ENCODE measurements at regions not wholly inside any gene's neighbourhood (a gene's known extent, or its start where the extent isn't known, plus 50 kb on each side); places are given as distances from the start of the nearest gene placed in this dataset.
"Not testable (repeated sequence)": the region's sequence is repeated elsewhere in the genome, so short reads cannot be mapped to it uniquely, and the experiment has no call there.

GRCh38 chr10:38209332-38209731, 115.2 kb downstream of the ZNF37A start:
- H3K4me1 ChIP-seq, result no peaks in the 10 kb centered on the region
- H3K27ac ChIP-seq, result no peak overlapping the region
- no peak overlapping the region for H3K4me3 ChIP-seq
- H3K27me3 ChIP-seq, result no peaks in the 10 kb centered on the region
- H3K4me2 ChIP-seq, result no peak overlapping the region
- H4K20me1 ChIP-seq, result no peaks in the 10 kb centered on the region
- 0 out of 2 replicates have a peak, but pooled peaks cover 6% of the 10 kb centered on the region for H3K9me3 ChIP-seq
- no peak overlapping the region for H3K9ac ChIP-seq
- H3K36me3 ChIP-seq, result no peaks in the 10 kb centered on the region
- TF ChIP-seq Cebpa-rat (IDR thresholded peaks at IDR 0.05), result no peak

- not testable (repeated sequence) for H3K4me1 ChIP-seq, H3K4me3 ChIP-seq, H3K27me3 ChIP-seq, H3K4me2 ChIP-seq, H3K27ac ChIP-seq, H3K9me3 ChIP-seq, H3K9ac ChIP-seq, H4K20me1 ChIP-seq, H3K36me3 ChIP-seq
Observed at GRCh38 chr10:38209748-38210147, 115.6 kb downstream of the ZNF37A start.

GRCh38 chr10:38212460-38212859, 118.3 kb downstream of the ZNF37A start:
- Histone ChIP-seq H3K36me3 (no peaks in the 10 kb centered on the region), H3K9ac (no peak overlapping the region), H3K4me1 (no peaks in the 10 kb centered on the region), H3K9me3 (no peaks in the 10 kb centered on the region), H3K4me3 (no peak overlapping the region), H3K27me3 (no peaks in the 10 kb centered on the region), H3K27ac (no peak overlapping the region), H3K4me2 (no peak overlapping the region), H4K20me1 (no peaks in the 10 kb centered on the region)
- TF ChIP-seq Cebpa-rat (IDR thresholded peaks at IDR 0.05), result no peak

DNA sequence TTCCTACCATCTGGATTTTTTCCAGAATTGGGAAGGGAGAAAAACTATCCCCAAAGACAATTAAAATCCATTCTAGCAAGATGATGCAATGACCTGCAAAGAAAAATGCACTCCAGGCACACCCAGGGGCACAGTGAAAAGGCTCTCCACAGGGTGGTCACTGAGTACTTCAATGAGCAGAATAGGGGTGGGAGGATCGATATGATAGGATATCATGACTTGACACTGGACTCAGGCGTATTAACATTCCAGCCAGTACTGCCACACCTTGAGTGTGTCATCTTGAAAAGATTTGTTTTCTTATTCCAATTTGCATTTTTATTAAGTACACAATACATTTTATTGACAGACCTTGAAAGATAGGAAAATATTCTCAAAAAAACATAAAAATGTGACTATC, 132.2 kb downstream of the ZNF37A start:
- H3K4me2 ChIP-seq, result no peak overlapping the region
- no peak overlapping the region for H3K27ac ChIP-seq
- H3K36me3 ChIP-seq, result no peaks in the 10 kb centered on the region
- no peak for TF ChIP-seq Cebpa-rat (IDR thresholded peaks at IDR 0.05)
- H3K27me3 ChIP-seq, result no peaks in the 10 kb centered on the region
- H3K4me3 ChIP-seq, result no peak overlapping the region
- no peaks in the 10 kb centered on the region for H4K20me1 ChIP-seq
- H3K9me3 ChIP-seq, result peaks cover 12% of the 10 kb centered on the region; the same call in 1 of the 2 replicates
- H3K9ac ChIP-seq, result no peak overlapping the region
- H3K4me1 ChIP-seq, result no peaks in the 10 kb centered on the region

GRCh38 chr10:38228394-38228793, 134.3 kb downstream of the ZNF37A start:
- Histone ChIP-seq H4K20me1 (no peaks in the 10 kb centered on the region), H3K4me2 (no peak overlapping the region), H3K9ac (no peak overlapping the region), H3K4me1 (no peaks in the 10 kb centered on the region), H3K27me3 (no peaks in the 10 kb centered on the region), H3K4me3 (no peak overlapping the region), H3K9me3 (peaks cover 12% of the 10 kb centered on the region; the same call in 1 of the 2 replicates), H3K36me3 (no peaks in the 10 kb centered on the region), H3K27ac (no peak overlapping the region)
- TF ChIP-seq Cebpa-rat (IDR thresholded peaks at IDR 0.05), result no peak

- not testable (repeated sequence) for H3K4me2 ChIP-seq, H4K20me1 ChIP-seq, H3K4me3 ChIP-seq, H3K27me3 ChIP-seq, H3K36me3 ChIP-seq, H3K9ac ChIP-seq, H3K4me1 ChIP-seq, H3K27ac ChIP-seq
- H3K9me3 ChIP-seq, result peaks cover 13% of the 10 kb centered on the region
Observed at GRCh38 chr10:38238479-38238878, 144.3 kb downstream of the ZNF37A start.

GRCh38 chr10:38242061-38242649, 148.0 kb downstream of the ZNF37A start:
- H3K9me3 ChIP-seq, result peaks cover 13% of the 10 kb centered on the region
- not testable (repeated sequence) for H3K27me3 ChIP-seq, H3K36me3 ChIP-seq, H3K4me3 ChIP-seq, H3K9ac ChIP-seq, H4K20me1 ChIP-seq, H3K4me2 ChIP-seq, H3K27ac ChIP-seq, H3K4me1 ChIP-seq

- not testable (repeated sequence) for H3K4me2 ChIP-seq, H3K4me1 ChIP-seq, H3K27me3 ChIP-seq, H3K9me3 ChIP-seq, H3K9ac ChIP-seq, H3K27ac ChIP-seq, H4K20me1 ChIP-seq, H3K36me3 ChIP-seq, H3K4me3 ChIP-seq
Observed at GRCh38 chr10:38248113-38248512, 154.0 kb downstream of the ZNF37A start.

DNA sequence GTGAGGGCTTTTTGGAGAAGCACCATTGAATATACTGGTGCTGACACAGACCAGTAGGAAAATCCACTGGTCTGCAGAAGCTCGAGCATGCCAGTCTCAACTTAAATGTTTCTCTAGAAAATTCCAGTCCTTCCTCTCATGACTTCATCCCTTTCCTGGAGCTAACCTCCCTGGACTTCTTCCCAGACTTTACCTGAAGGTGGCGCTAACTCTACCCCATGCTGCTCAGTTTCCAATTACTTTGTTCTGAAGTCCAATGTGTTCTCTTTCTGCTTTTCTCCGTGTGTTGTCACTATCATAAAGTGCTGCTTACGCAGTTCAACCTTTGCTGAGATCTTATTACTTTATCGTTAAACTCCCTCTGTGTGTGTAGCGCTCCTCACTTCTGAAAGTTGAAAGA, 158.4 kb downstream of the ZNF37A start:
- not testable (repeated sequence) for H3K9me3 ChIP-seq, H3K4me1 ChIP-seq, H3K27ac ChIP-seq, H4K20me1 ChIP-seq, H3K36me3 ChIP-seq, H3K4me2 ChIP-seq, H3K9ac ChIP-seq, H3K27me3 ChIP-seq, H3K4me3 ChIP-seq

DNA sequence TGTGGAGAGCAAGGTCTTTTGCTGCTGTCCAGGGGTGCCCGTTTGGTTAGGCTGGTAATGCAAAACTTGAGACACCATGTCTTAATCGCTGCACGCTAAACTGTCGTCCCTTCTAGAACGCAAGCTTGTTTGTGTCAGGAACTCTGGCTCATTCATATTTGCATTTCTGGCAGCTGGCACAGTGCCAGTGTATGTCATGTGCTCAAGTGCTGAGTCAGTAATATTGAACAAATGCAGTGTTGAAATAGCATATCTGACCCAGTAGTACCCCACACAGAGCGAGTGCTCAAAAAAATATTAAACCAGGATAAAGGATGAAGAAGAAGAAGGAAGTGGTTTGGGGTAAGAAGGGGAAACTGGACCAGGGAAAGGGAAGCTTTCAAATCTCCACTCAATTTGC, 173.4 kb downstream of the ZNF37A start:
- H3K27me3 ChIP-seq, H3K4me2 ChIP-seq: not testable (repeated sequence)

GRCh38 chr10:38271031-38271430, 176.9 kb downstream of the ZNF37A start:
- not testable (repeated sequence) for H3K4me1 ChIP-seq, H3K4me2 ChIP-seq, H3K27me3 ChIP-seq, H3K9ac ChIP-seq, H3K4me3 ChIP-seq, H3K9me3 ChIP-seq, H3K36me3 ChIP-seq, H4K20me1 ChIP-seq, H3K27ac ChIP-seq

More for the DNA sequence above, 173.4 kb downstream of the ZNF37A start:
- not testable (repeated sequence) for H3K9ac ChIP-seq, H3K4me3 ChIP-seq, H3K4me1 ChIP-seq, H4K20me1 ChIP-seq, H3K36me3 ChIP-seq, H3K27ac ChIP-seq, H3K9me3 ChIP-seq

DNA sequence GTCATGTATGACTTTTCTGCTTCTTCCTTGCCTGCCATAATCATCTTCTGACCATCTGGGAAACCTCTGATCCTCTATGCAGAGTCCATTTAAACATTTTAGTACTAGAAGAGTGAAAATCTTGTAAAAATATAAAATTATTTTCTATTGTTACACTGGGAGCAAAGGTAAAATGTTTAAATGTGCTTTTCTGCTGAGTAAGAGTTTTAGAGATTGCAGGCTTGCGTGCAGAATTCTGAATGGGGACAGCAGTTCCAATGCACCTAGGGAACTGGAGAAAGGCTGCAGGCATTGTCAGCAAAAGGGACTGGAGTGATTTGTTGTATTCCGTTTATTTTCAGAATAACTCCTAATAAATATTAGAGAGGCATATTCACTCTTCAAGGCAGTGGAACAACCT, 180.7 kb downstream of the ZNF37A start:
- H4K20me1 ChIP-seq, H3K9me3 ChIP-seq, H3K4me2 ChIP-seq, H3K36me3 ChIP-seq, H3K27me3 ChIP-seq, H3K27ac ChIP-seq, H3K9ac ChIP-seq, H3K4me3 ChIP-seq, H3K4me1 ChIP-seq: not testable (repeated sequence)

DNA sequence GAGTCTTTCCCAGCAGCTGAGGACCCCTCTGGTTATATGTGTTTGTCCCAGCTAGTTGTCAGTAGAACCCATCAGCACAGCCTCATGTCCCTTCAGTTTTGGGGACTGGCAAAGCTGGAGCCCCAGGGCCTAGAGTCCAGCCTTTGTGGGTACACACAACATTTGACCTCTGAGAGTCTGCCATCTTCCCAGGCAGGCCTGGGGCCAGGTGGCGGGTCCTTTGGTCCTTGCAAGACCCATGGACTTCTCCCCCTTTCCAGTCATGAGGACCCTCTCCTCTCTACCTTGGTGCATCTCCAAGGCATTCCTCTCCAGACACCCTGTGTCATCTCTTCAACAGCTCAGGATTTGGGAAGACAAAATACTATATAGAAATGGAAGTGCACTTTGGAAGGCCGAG, 198.4 kb downstream of the ZNF37A start:
- not testable (repeated sequence) for H4K20me1 ChIP-seq, H3K4me1 ChIP-seq, H3K27ac ChIP-seq, H3K4me3 ChIP-seq, H3K36me3 ChIP-seq, H3K9me3 ChIP-seq, H3K9ac ChIP-seq, H3K4me2 ChIP-seq, H3K27me3 ChIP-seq

- H3K4me3 ChIP-seq, H4K20me1 ChIP-seq, H3K36me3 ChIP-seq, H3K27ac ChIP-seq, H3K27me3 ChIP-seq, H3K9me3 ChIP-seq, H3K9ac ChIP-seq, H3K4me2 ChIP-seq, H3K4me1 ChIP-seq: not testable (repeated sequence)
Observed at GRCh38 chr10:38310111-38310510, 216.0 kb downstream of the ZNF37A start.

- H4K20me1 ChIP-seq, H3K9ac ChIP-seq, H3K9me3 ChIP-seq: not testable (repeated sequence)
Observed at GRCh38 chr10:38315090-38315805, 221.1 kb downstream of the ZNF37A start.

More at GRCh38 chr10:38315090-38315805, 221.1 kb downstream of the ZNF37A start:
- not testable (repeated sequence) for H3K36me3 ChIP-seq, H3K4me3 ChIP-seq, H3K4me2 ChIP-seq, H3K27ac ChIP-seq, H3K27me3 ChIP-seq, H3K4me1 ChIP-seq
